IMR-90 (cell line): ENCODE measurements at regions not wholly inside any gene's neighbourhood (a gene's known extent, or its start where the extent isn't known, plus 50 kb on each side); places are given as distances from the start of the nearest gene placed in this dataset.

Experiments
- ATAC-seq: fragments of 200-7000 bp; cut with Tn5 transposase; 2 replicates; pipeline ENCODE4 v1.9.1; 2020; ENCODE audit warnings: low read depth, mild to moderate bottlenecking, moderate library complexity
- BruUV-seq: library from RNA; stranded (reverse); fragments of 400-500 nt; replicated peaks from 2 replicates; lab custom pipeline; 2021; lab: Mats Ljungman, UMichigan
- CTCF ChIA-PET: fragments of 300-600 bp; formaldehyde crosslinking; extraction: SDS; loops from one replicate; lab custom pipeline; 2021; ENCODE audit warnings: antibody characterized with exemption; lab: Yijun Ruan, JAX
- POLR2A ChIA-PET: fragments of 300-600 bp; sonication (Branson Sonifier 250); formaldehyde crosslinking; loops from one replicate; lab custom pipeline; 2022; ENCODE audit warnings: antibody characterized with exemption; ENCODE audit not compliant: unreplicated experiment; lab: Charles Lee
- DNase-seq: peaks from one replicate; pipeline ENCODE4 v3.0.0; 2013
- H2AFZ ChIP-seq: replicated peaks from 2 replicates; pipeline ENCODE3; 2013; ENCODE audit warnings: low read length, mild to moderate bottlenecking; ENCODE audit not compliant: poor library complexity
- H2AK5ac ChIP-seq: 2 replicates; pipeline ENCODE4 v1.6.1; 2013; ENCODE audit warnings: low read depth, low read length, inconsistent platforms
- H2AK9ac ChIP-seq: replicated peaks from 2 replicates; pipeline ENCODE3; 2013; ENCODE audit warnings: mild to moderate bottlenecking, low read depth, low read length, moderate library complexity; ENCODE audit not compliant: poor library complexity
- H2BK120ac ChIP-seq: 2 replicates; pipeline ENCODE4 v1.6.1; 2013; ENCODE audit warnings: low read depth, low read length, inconsistent platforms
- H2BK15ac ChIP-seq: 3 replicates; pipeline ENCODE4 v1.6.1; 2013; ENCODE audit warnings: low read depth, low read length, inconsistent platforms
- H2BK20ac ChIP-seq: 2 replicates; pipeline ENCODE4 v1.6.1; 2013; ENCODE audit warnings: low read depth, mild to moderate bottlenecking, inconsistent platforms, low read length, moderate library complexity
- H2BK5ac ChIP-seq: 2 replicates; pipeline ENCODE4 v1.6.1; 2013; ENCODE audit warnings: mild to moderate bottlenecking, low read depth, low read length, inconsistent platforms; ENCODE audit not compliant: poor library complexity, severe bottlenecking
- H3K14ac ChIP-seq: replicated peaks from 2 replicates; pipeline ENCODE4 v1.6.1; 2013; ENCODE audit warnings: low read depth, low read length, inconsistent platforms
- H3K18ac ChIP-seq: 2 replicates; pipeline ENCODE4 v1.6.1; 2013; ENCODE audit warnings: low read depth, low read length, control low read depth
- H3K23ac ChIP-seq: 2 replicates; pipeline ENCODE4 v1.6.1; 2013; ENCODE audit warnings: low read depth, low read length, inconsistent platforms
- H3K27ac ChIP-seq: 2 replicates; pipeline ENCODE4 v1.5.1; 2013; ENCODE audit warnings: mild to moderate bottlenecking, control low read depth, low read length; ENCODE audit not compliant: insufficient read depth
- H3K27me3 ChIP-seq: 2 replicates; pipeline ENCODE4 v1.6.1; 2013; ENCODE audit warnings: low read length; ENCODE audit not compliant: control insufficient read depth, insufficient read depth
- H3K36me3 ChIP-seq: 2 replicates; pipeline ENCODE4 v1.6.1; 2013; ENCODE audit warnings: low read length, mixed read lengths; ENCODE audit not compliant: control insufficient read depth, insufficient read depth
- H3K4ac ChIP-seq: 2 replicates; pipeline ENCODE4 v1.6.1; 2013; ENCODE audit warnings: low read depth, low read length, inconsistent platforms
- H3K4me1 ChIP-seq: 2 replicates; pipeline ENCODE4 v1.6.1; 2013; ENCODE audit warnings: low read length, mixed read lengths; ENCODE audit not compliant: control insufficient read depth, insufficient read depth
- H3K4me2 ChIP-seq: 2 replicates; pipeline ENCODE4 v1.6.1; 2013; ENCODE audit warnings: low read depth, mild to moderate bottlenecking, control low read depth, low read length, moderate library complexity
- H3K4me3 ChIP-seq: 2 replicates; pipeline ENCODE4 v1.5.1; 2013; ENCODE audit warnings: low read depth, mild to moderate bottlenecking, control low read depth, low read length, moderate library complexity; ENCODE audit not compliant: insufficient read depth
- H3K56ac ChIP-seq: 2 replicates; pipeline ENCODE4 v1.6.1; 2013; ENCODE audit warnings: low read length, inconsistent platforms; ENCODE audit not compliant: insufficient read depth; ENCODE audit errors: extremely low read depth
- H3K79me1 ChIP-seq, 2 experiments: 2 replicates each; pipeline ENCODE4 v1.6.1; 2013; ENCODE audit warnings: low read length in 2 of 2, inconsistent platforms in 1 of 2, low read depth in 1 of 2
- H3K9ac ChIP-seq: 2 replicates; pipeline ENCODE4 v1.6.1; 2013; ENCODE audit warnings: low read depth, low read length, control low read depth
- H3K9me1 ChIP-seq: 2 replicates; pipeline ENCODE4 v1.6.1; 2013; ENCODE audit warnings: low read length, inconsistent platforms; ENCODE audit not compliant: insufficient read depth
- H3K9me3 ChIP-seq: 2 replicates; pipeline ENCODE4 v1.6.1; 2013; ENCODE audit warnings: low read length; ENCODE audit not compliant: control insufficient read depth, insufficient read depth
- H4K20me1 ChIP-seq: 2 replicates; pipeline ENCODE4 v1.6.1; 2013; ENCODE audit warnings: low read length, inconsistent platforms; ENCODE audit not compliant: insufficient read depth
- H4K5ac ChIP-seq: 2 replicates; pipeline ENCODE4 v1.6.1; 2013; ENCODE audit warnings: mild to moderate bottlenecking, low read depth, low read length, control low read depth
- H4K8ac ChIP-seq, 2 experiments: 2 replicates each; pipeline ENCODE4 v1.6.1; 2013; ENCODE audit warnings: low read depth in 2 of 2, low read length in 2 of 2, control low read depth in 1 of 2, inconsistent platforms in 1 of 2
- H4K91ac ChIP-seq: 2 replicates; pipeline ENCODE4 v1.6.1; 2013; ENCODE audit warnings: low read depth, low read length, inconsistent platforms; ENCODE audit not compliant: insufficient read depth
- CEBPB ChIP-seq: IDR thresholded peaks from 2 replicates; pipeline ENCODE4 v1.6.1; 2012; ENCODE audit warnings: low read depth, low read length, improper control_type of control experiment
- CHD1 ChIP-seq: IDR thresholded peaks from 2 replicates; pipeline ENCODE4 v1.6.1; 2012; ENCODE audit warnings: low read depth, low read length, improper control_type of control experiment
- RFX5 ChIP-seq: IDR thresholded peaks from 2 replicates; pipeline ENCODE4 v1.8.0; 2012; ENCODE audit warnings: low read depth, mild to moderate bottlenecking, low read length, moderate library complexity
- WGBS, 2 experiments: methylation state at CpG; one replicate each; pipeline versions ENCODE4 v1.1.5 to v1.1.7; 2013; ENCODE audit warnings: missing lambda C conversion rate in 2 of 2; ENCODE audit not compliant: insufficient read length in 1 of 2; ENCODE audit errors: extremely low coverage in 2 of 2; 5-methylcytosine and 5-hydroxymethylcytosine counted together
- dilution Hi-C: fragments of 300-500 bp; cut with HindIII; formaldehyde crosslinking; loops from one replicate; pipeline ENCODE4 v1.14.3; 2018; ENCODE audit warnings: low sequenced_read_pairs; ENCODE audit not compliant: unreplicated experiment
- in situ Hi-C: fragments of 300-500 bp; cut with MboI; formaldehyde crosslinking; loops from 3 replicates; pipeline ENCODE4 v1.14.3; 2019; ENCODE audit warnings: low sequenced_read_pairs, inconsistent platforms, mixed read lengths
- intact Hi-C: fragments of 100-400 bp; cut with micrococcal nuclease; formaldehyde crosslinking; loops from 2 replicates; pipeline ENCODE4 v1.10.0; 2022

DNA sequence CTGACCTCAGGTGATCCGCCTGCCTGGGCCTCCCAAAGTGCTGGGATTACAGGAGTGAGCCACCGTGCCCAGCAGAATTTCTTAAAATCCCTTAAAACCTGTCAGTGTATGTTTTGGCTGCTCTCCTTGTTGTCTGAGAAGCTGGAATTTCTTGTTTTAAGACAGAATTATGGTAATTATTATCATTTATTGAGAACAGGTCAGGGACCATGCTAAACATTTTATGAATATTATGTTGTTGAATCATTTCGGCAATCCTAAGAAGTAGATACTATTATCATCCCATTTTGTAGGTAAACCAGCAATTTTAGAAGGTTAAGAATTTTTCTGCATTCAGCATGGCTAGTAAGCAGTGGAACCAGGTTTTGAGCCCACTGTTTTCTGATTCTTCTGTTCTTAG, 86.1 kb upstream of the AKIRIN2 start:
- Histone ChIP-seq H2BK120ac (no peak overlapping the region), H3K79me1 (no peaks in the 10 kb centered on the region), H2AK9ac (no peak overlapping the region), H3K18ac (no peak overlapping the region), H3K9me1 (peaks cover 3% of the 10 kb centered on the region; the same call in 1 of the 2 replicates), H2BK5ac (no peak overlapping the region), H3K4me2 (no peak overlapping the region), H4K91ac (no peak overlapping the region), H3K4me1 (peaks cover 8% of the 10 kb centered on the region), H4K5ac (no peak overlapping the region), H4K8ac (no peak overlapping the region), H3K4ac (no peak overlapping the region), H3K23ac (no peak overlapping the region), H3K4me3 (no peak overlapping the region), H3K27me3 (peaks cover 5% of the 10 kb centered on the region), H3K27ac (no peak overlapping the region), H3K9ac (no peak overlapping the region), H2BK15ac (no peak overlapping the region), H2AK5ac (no peak overlapping the region), H2BK20ac (no peak overlapping the region), H3K56ac (no peak overlapping the region), H3K14ac (no peak overlapping the region), H4K20me1 (no peaks in the 10 kb centered on the region), H3K36me3 (no peaks in the 10 kb centered on the region), H3K9me3 (no peaks in the 10 kb centered on the region; the same call in 1 of the 2 replicates), H2AFZ (no peak overlapping the region)
- dilution Hi-C loops (no loop called here), intact Hi-C loops (loop anchor here (2.0 kb wide), 1 partner anchor 87 kb away; no protein-coding TSS in a partner anchor), in situ Hi-C loops (no loop called here)
- no peak for TF ChIP-seq CEBPB
- no peak for TF ChIP-seq CHD1
- no peak for TF ChIP-seq RFX5
- POLR2A ChIA-PET, result no interaction called here
- WGBS, 2 experiments, result no CpG with 5 or more reads among the region's 3 CpGs
- CTCF ChIA-PET, result no interaction called here
- no TSS peak for BruUV-seq
- DNase-seq, result no peak
- ATAC-seq, result no peak
